Thyroid gland (tissue), 4 donors: ENCODE measurements at regions not wholly inside any gene's neighbourhood (a gene's known extent, or its start where the extent isn't known, plus 50 kb on each side); places are given as distances from the start of the nearest gene placed in this dataset.

ENCODE experiments used
- DNase-seq, 2 donors: peaks; one replicate each; pipeline ENCODE4 v3.0.0-alpha.2; 2019
- H3K27ac ChIP-seq, 3 donors: fragments of 200-600 bp; sonication (generic); 1 replicate in 2 of 3; 2 replicates in 1 of 3; pipeline ENCODE4 v1.5.1; 2016 to 2019; ENCODE audit warnings: mild to moderate bottlenecking in 1 of 3, moderate library complexity in 1 of 3
- H3K27me3 ChIP-seq: fragments of 200-600 bp; sonication (generic); one replicate; pipeline ENCODE4 v1.5.1; 2019
- H3K36me3 ChIP-seq, 2 donors: fragments of 200-600 bp; sonication (generic); one replicate each; pipeline ENCODE4 v1.5.1; 2016 to 2019
- H3K4me1 ChIP-seq, 2 donors: fragments of 200-600 bp; sonication (generic); one replicate each; pipeline ENCODE4 v1.5.1; 2017 to 2019
- H3K4me3 ChIP-seq, 3 donors: fragments of 200-600 bp; sonication (generic); replicated peaks in 1 of 3; 1 replicate in 2 of 3; 2 replicates in 1 of 3; pipeline ENCODE4 v1.5.1; 2016; ENCODE audit warnings: mild to moderate bottlenecking in 1 of 3
- H3K9me3 ChIP-seq: fragments of 200-600 bp; sonication (generic); one replicate; pipeline ENCODE4 v1.5.1; 2017
- CTCF ChIP-seq, 6 experiments: fragments of 200-600 bp in 3 of 6; fragments of 450-650 bp in 3 of 6; sonication (generic) in 3 of 6; IDR thresholded peaks; one replicate each; pipeline ENCODE4 v1.5.1; 2016 to 2019; ENCODE audit warnings: antibody characterized with exemption in 6 of 6, mild to moderate bottlenecking in 2 of 6, inconsistent platforms in 1 of 6, moderate library complexity in 1 of 6
- POLR2A ChIP-seq, 2 donors: fragments of 450-650 bp; IDR thresholded peaks; one replicate each; pipeline ENCODE4 v1.6.1; 2017; ENCODE audit warnings: antibody characterized with exemption in 2 of 2, mild to moderate bottlenecking in 2 of 2, moderate library complexity in 1 of 2
- WGBS, 2 donors: methylation state at CpG; one replicate each; pipeline ENCODE4 v1.1.5; 2017; 5-methylcytosine and 5-hydroxymethylcytosine counted together
- intact Hi-C: fragments of 100-400 bp; cut with DNase I; formaldehyde crosslinking; loops from one replicate; pipeline ENCODE4 v1.15.1; 2023

- 66 to 72% methylated on average over 3 of the region's 3 CpGs for WGBS, 2 donors
- TF ChIP-seq CTCF (IDR thresholded peaks at IDR 0.05) (no peak), POLR2A (IDR thresholded peaks at IDR 0.05) (no peak)
- no peaks in the 10 kb centered on the region for H3K9me3 ChIP-seq
- no peaks in the 10 kb centered on the region for H3K27me3 ChIP-seq
- DNase-seq, result no peak
- no peaks in the 10 kb centered on the region for H3K36me3 ChIP-seq
- H3K27ac ChIP-seq, result no peak overlapping the region
- intact Hi-C loops, result no loop called here
- H3K4me1 ChIP-seq, result no peaks in the 10 kb centered on the region
- H3K4me3 ChIP-seq, result no peak overlapping the region
Observed at GRCh38 chrX:25925946-25926345, 212.2 kb upstream of the MAGEB18 start.

- no peak overlapping the region for H3K4me3 ChIP-seq
- no peaks in the 10 kb centered on the region for H3K4me1 ChIP-seq
- no peaks in the 10 kb centered on the region for H3K9me3 ChIP-seq
- no peak for TF ChIP-seq CTCF (IDR thresholded peaks at IDR 0.05)
- no peak overlapping the region for H3K27ac ChIP-seq
- no peaks in the 10 kb centered on the region for H3K27me3 ChIP-seq
- DNase-seq, result no peak
- no peaks in the 10 kb centered on the region for H3K36me3 ChIP-seq
- 68 to 90% methylated on average over 5 of the region's 5 CpGs for WGBS, 2 donors
- intact Hi-C loops, result no loop called here
Observed at GRCh38 chrX:25928316-25928715, 209.8 kb upstream of the MAGEB18 start.

- H3K4me1 ChIP-seq, result no peaks in the 10 kb centered on the region
- no peaks in the 10 kb centered on the region for H3K9me3 ChIP-seq
- intact Hi-C loops, result no loop called here
- TF ChIP-seq CTCF (IDR thresholded peaks at IDR 0.05) (no peak), POLR2A (IDR thresholded peaks at IDR 0.05) (no peak)
- H3K36me3 ChIP-seq, result no peaks in the 10 kb centered on the region
- no peak overlapping the region for H3K27ac ChIP-seq
- H3K4me3 ChIP-seq, result no peak overlapping the region
- no peaks in the 10 kb centered on the region for H3K27me3 ChIP-seq
- no peak for DNase-seq
- 64 to 74% methylated on average over 2 of the region's 2 CpGs for WGBS, 2 donors
Observed at GRCh38 chrX:25941087-25941486, 197.1 kb upstream of the MAGEB18 start.

- 71 to 75% methylated on average over 4 of the region's 4 CpGs for WGBS, 2 donors
- intact Hi-C loops, result no loop called here
- Histone ChIP-seq H3K4me1 (no peaks in the 10 kb centered on the region), H3K4me3 (no peak overlapping the region), H3K27ac (no peak overlapping the region), H3K36me3 (no peaks in the 10 kb centered on the region), H3K9me3 (no peaks in the 10 kb centered on the region), H3K27me3 (no peaks in the 10 kb centered on the region)
- DNase-seq, result no peak
- TF ChIP-seq CTCF (IDR thresholded peaks at IDR 0.05) (no peak), POLR2A (IDR thresholded peaks at IDR 0.05) (no peak)
Observed at GRCh38 chrX:25941559-25942250, 196.4 kb upstream of the MAGEB18 start.

- intact Hi-C loops, result no loop called here
- H3K4me3 ChIP-seq, result no peak overlapping the region
- H3K27me3 ChIP-seq, result no peaks in the 10 kb centered on the region
- H3K27ac ChIP-seq, result no peak overlapping the region
- TF ChIP-seq POLR2A (IDR thresholded peaks at IDR 0.05), result no peak
- no peak for TF ChIP-seq CTCF (IDR thresholded peaks at IDR 0.05)
- no peak for DNase-seq
- WGBS, 2 donors, result 30 to 39% methylated on average over 2 to 11 of the region's 12 CpGs
- no peaks in the 10 kb centered on the region for H3K4me1 ChIP-seq
- H3K36me3 ChIP-seq, result no peaks in the 10 kb centered on the region
- no peaks in the 10 kb centered on the region for H3K9me3 ChIP-seq
Observed at GRCh38 chrX:25968920-25969319, 169.2 kb upstream of the MAGEB18 start.
